K562 (cell line): ENCODE measurements at regions not wholly inside any gene's neighbourhood (a gene's known extent, or its start where the extent isn't known, plus 50 kb on each side); places are given as distances from the start of the nearest gene placed in this dataset.

Experiments used
- ATAC-seq: fragments of 200-7000 bp; cut with Tn5 transposase; 3 replicates; pipeline ENCODE4 v1.9.1; 2020; ENCODE audit warnings: moderate library complexity
- BruUV-seq: library from RNA; stranded (reverse); fragments of 400-500 nt; replicated peaks from 2 replicates; lab custom pipeline; 2021; lab: Mats Ljungman, UMichigan
- CTCF ChIA-PET: fragments of 300-600 bp; formaldehyde crosslinking; extraction: SDS; loops from one replicate; lab custom pipeline; 2021; ENCODE audit warnings: low intra/inter-chr PET ratio; lab: Yijun Ruan, JAX
- POLR2A ChIA-PET: fragments of 300-600, 350-650 bp; sonication (Branson Sonifier 250); formaldehyde crosslinking; extraction: SDS; loops from one replicate; lab custom pipeline; 2021; ENCODE audit warnings: antibody characterized with exemption, inconsistent platforms; lab: Yijun Ruan, JAX
- DNase-seq, 4 experiments: peaks; one replicate each; pipeline versions ENCODE4 v3.0.0 to v3.0.0-alpha.2; 2011 to 2018; ENCODE audit warnings: low spot score in 3 of 4, mixed read lengths in 3 of 4; ENCODE audit errors: extremely low read depth in 1 of 4
- FAIRE-seq: peaks from 2 replicates; lab custom pipeline; 2011; peaks lifted over from hg19 to GRCh38; lab: Jason Lieb, UNC
- H2AFZ ChIP-seq: 2 replicates; pipeline ENCODE4 v1.6.0; 2011; ENCODE audit warnings: low read depth, low read length, control low read depth, inconsistent platforms
- H3K27ac ChIP-seq: fragments of 200-600 bp; 3 replicates; pipeline ENCODE4 v1.8.0; 2011; ENCODE audit warnings: low read depth, mild to moderate bottlenecking, control low read depth, inconsistent platforms, low read length, moderate library complexity, mixed read lengths; ENCODE audit errors: extremely low read depth
- H3K27me3 ChIP-seq, 2 experiments: fragments of 300-600 bp in 1 of 2; 2 replicates in 1 of 2; 3 replicates in 1 of 2; pipeline versions ENCODE4 v1.6.0 to v1.8.0; 2011; ENCODE audit warnings: inconsistent platforms in 2 of 2, low read length in 2 of 2, mild to moderate bottlenecking in 1 of 2, mixed read lengths in 1 of 2, moderate library complexity in 1 of 2; ENCODE audit not compliant: control insufficient read depth in 2 of 2, insufficient read depth in 2 of 2
- H3K36me3 ChIP-seq: fragments of 300-600 bp; 3 replicates; pipeline ENCODE4 v1.8.0; 2011; ENCODE audit warnings: mild to moderate bottlenecking, low read length, inconsistent platforms; ENCODE audit not compliant: control insufficient read depth, insufficient read depth
- H3K4me1 ChIP-seq, 2 experiments: fragments of 200-600 bp in 1 of 2; replicated peaks in 1 of 2; 2 replicates in 1 of 2; 3 replicates in 1 of 2; pipeline versions ENCODE4 v1.5.1 to v1.8.0; 2011; ENCODE audit warnings: inconsistent platforms in 2 of 2, low read length in 2 of 2, mild to moderate bottlenecking in 1 of 2, mixed read lengths in 1 of 2, moderate library complexity in 1 of 2; ENCODE audit not compliant: control insufficient read depth in 2 of 2, insufficient read depth in 2 of 2
- H3K4me2 ChIP-seq: 2 replicates; pipeline ENCODE4 v1.6.1; 2011; ENCODE audit warnings: low read length, control low read depth, inconsistent platforms, mixed read lengths; ENCODE audit not compliant: insufficient read depth
- H3K4me3 ChIP-seq: fragments of 200-600 bp; sonication (generic), shearing (Covaris generic); 2 replicates; pipeline ENCODE4 v1.5.1; 2016; ENCODE audit warnings: control low read depth, inconsistent platforms
- H3K79me2 ChIP-seq: fragments of 200-600 bp; 3 replicates; pipeline ENCODE4 v1.8.0; 2011; ENCODE audit warnings: low read length, inconsistent platforms; ENCODE audit not compliant: control insufficient read depth, insufficient read depth
- H3K9ac ChIP-seq, 2 experiments: 2 replicates each; pipeline versions ENCODE4 v1.6.0 to v1.6.1; 2011; ENCODE audit warnings: low read depth in 2 of 2, low read length in 2 of 2, control low read depth in 1 of 2, inconsistent platforms in 1 of 2, mild to moderate bottlenecking in 1 of 2, mixed read lengths in 1 of 2; ENCODE audit not compliant: insufficient read depth in 1 of 2
- H3K9me1 ChIP-seq: one replicate; pipeline ENCODE4 v1.6.0; 2011; ENCODE audit warnings: inconsistent platforms, mild to moderate bottlenecking, low read length, moderate library complexity; ENCODE audit not compliant: control insufficient read depth, insufficient read depth
- H3K9me3 ChIP-seq: replicated peaks from 2 replicates; pipeline ENCODE4 v1.5.1; 2011; ENCODE audit warnings: low read depth, low read length, inconsistent platforms; ENCODE audit not compliant: control insufficient read depth, insufficient read depth
- H4K20me1 ChIP-seq: replicated peaks from 2 replicates; pipeline ENCODE4 v1.6.1; 2011; ENCODE audit warnings: low read length, inconsistent platforms, mixed read lengths; ENCODE audit not compliant: control insufficient read depth, insufficient read depth
- CBFA2T2 ChIP-seq: fragments of 450-650 bp; conservative IDR thresholded peaks from 2 replicates; pipeline ENCODE4 v1.6.1; 2017; ENCODE audit warnings: mild to moderate bottlenecking
- HDAC3 ChIP-seq: fragments of 450-650 bp; IDR thresholded peaks from 2 replicates; pipeline ENCODE4 v1.6.1; 2018; ENCODE audit warnings: borderline replicate concordance, mild to moderate bottlenecking, moderate library complexity; ENCODE audit not compliant: partially characterized antibody
- U2AF2 ChIP-seq: fragments of 200-400 bp; formaldehyde crosslinking; optimal IDR thresholded peaks from 2 replicates; pipeline ENCODE3; 2017; ENCODE audit warnings: low read depth, mild to moderate bottlenecking, low read length
- ZBTB7A ChIP-seq: IDR thresholded peaks from 2 replicates; pipeline ENCODE4 v1.6.1; 2011; ENCODE audit warnings: low read depth, mild to moderate bottlenecking, low read length, moderate library complexity, borderline replicate concordance; ENCODE audit not compliant: control insufficient read depth
- ZNF212 ChIP-seq: fragments of 450-650 bp; formaldehyde crosslinking; IDR thresholded peaks from 2 replicates; pipeline ENCODE4 v1.4.0; 2020; ENCODE audit warnings: mild to moderate bottlenecking
- ZNF217 ChIP-seq: sonication (generic); formaldehyde crosslinking; IDR thresholded peaks from 2 replicates; pipeline ENCODE4 v1.8.0; 2022; ENCODE audit warnings: mild to moderate bottlenecking, missing genetic modification reagents
- WGBS: fragments of 100-300 bp; shearing (Covaris generic); methylation state at CpG from one replicate; pipeline ENCODE4 v1.1.6; 2016; ENCODE audit warnings: low coverage, mixed read lengths; ENCODE audit not compliant: insufficient coverage; ENCODE audit errors: missing lambda C conversion rate; 5-methylcytosine and 5-hydroxymethylcytosine counted together
- in situ Hi-C: fragments of 300-500 bp; cut with MboI; formaldehyde crosslinking; loops from 4 replicates; pipeline ENCODE4 v1.15.0; 2018; ENCODE audit warnings: inconsistent platforms, mixed read lengths
- intact Hi-C: fragments of 100-400 bp; cut with micrococcal nuclease; formaldehyde crosslinking; loops from 2 replicates; pipeline ENCODE4 v1.14.2; 2022
- TF ChIP-seq, protein P1 (sequence below): fragments of 250-450 bp; sonication (Bioruptor Pico); IDR thresholded peaks from 2 replicates; pipeline ENCODE4 v1.4.0; 2020; ENCODE audit warnings: mild to moderate bottlenecking, moderate library complexity, borderline replicate concordance
- TF ChIP-seq, protein P2 (sequence below): sonication (generic); formaldehyde crosslinking; IDR thresholded peaks from 2 replicates; pipeline ENCODE4 v1.5.0; 2020; ENCODE audit warnings: missing genetic modification reagents
- TF ChIP-seq, protein P3 (sequence below): fragments of 250-450 bp; sonication (Bioruptor Pico); IDR thresholded peaks from 2 replicates; pipeline ENCODE4 v1.4.0; 2020; ENCODE audit warnings: mild to moderate bottlenecking
- TF ChIP-seq, protein P4 (sequence below): fragments of 450-650 bp; IDR thresholded peaks from 2 replicates; pipeline ENCODE4 v1.6.1; 2017; ENCODE audit warnings: antibody characterized with exemption, mild to moderate bottlenecking
- TF ChIP-seq, protein P5 (sequence below): sonication (generic); formaldehyde crosslinking; IDR thresholded peaks from 2 replicates; pipeline ENCODE4 v1.8.1; 2023; ENCODE audit warnings: mild to moderate bottlenecking, missing genetic modification reagents

DNA sequence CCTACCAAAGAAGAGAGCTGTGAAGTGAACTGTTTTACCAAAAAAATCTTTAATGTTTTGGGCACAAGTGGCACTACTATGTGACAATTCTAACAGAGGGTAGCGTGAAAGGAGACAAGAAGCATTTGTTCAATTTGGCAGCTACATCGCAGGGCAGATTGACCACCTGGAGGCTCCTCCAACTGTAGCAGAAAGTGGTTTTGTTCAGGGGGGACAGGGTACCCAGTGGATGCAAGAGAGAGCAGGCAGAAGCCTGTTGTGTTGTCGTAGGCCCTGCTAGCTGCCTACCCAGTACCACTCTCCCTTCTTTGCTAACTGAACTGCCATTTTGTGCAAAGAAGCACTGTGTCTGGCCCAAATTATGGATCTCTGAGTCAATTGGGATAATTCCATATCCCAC is 54.8 kb upstream of the SYN2 start:
- in situ Hi-C loops (no loop called here), intact Hi-C loops (no loop called here)
- ATAC-seq, result no peak
- no peaks in the 10 kb centered on the region; a peak in 1 of 5 replicates for H3K4me1 ChIP-seq
- CTCF ChIA-PET, result no interaction called here
- H4K20me1 ChIP-seq, result no peaks in the 10 kb centered on the region
- no peak overlapping the region for H3K27ac ChIP-seq
- H3K4me2 ChIP-seq, result no peak overlapping the region
- H3K4me3 ChIP-seq, result no peak overlapping the region
- BruUV-seq, result no TSS peak
- 3% methylated on average over 3 of the region's 3 CpGs for WGBS
- H2AFZ ChIP-seq, result 0 out of 2 replicates have a peak overlapping the region, but pooled peaks have one; percentile 28
- H3K9me1 ChIP-seq, result no peaks in the 10 kb centered on the region
- POLR2A ChIA-PET, result no interaction called here
- no peaks in the 10 kb centered on the region for H3K36me3 ChIP-seq
- H3K79me2 ChIP-seq, result no peaks in the 10 kb centered on the region
- no peak for DNase-seq
- no peak for FAIRE-seq
- no peak overlapping the region for H3K9ac ChIP-seq
- peaks cover 2 to 7% of the 10 kb centered on the region in 2 experiments; a peak in 4 of 5 replicates for H3K27me3 ChIP-seq
- no peaks in the 10 kb centered on the region for H3K9me3 ChIP-seq
- TF ChIP-seq HDAC3 (no peak), ZBTB7A (no peak), CBFA2T2 (no peak), ZNF212 (CRISPR knock-in tag) (no peak), U2AF2 (no peak), ZNF217 (CRISPR knock-in tag) (no peak)
- TF ChIP-seq, protein P1, sequence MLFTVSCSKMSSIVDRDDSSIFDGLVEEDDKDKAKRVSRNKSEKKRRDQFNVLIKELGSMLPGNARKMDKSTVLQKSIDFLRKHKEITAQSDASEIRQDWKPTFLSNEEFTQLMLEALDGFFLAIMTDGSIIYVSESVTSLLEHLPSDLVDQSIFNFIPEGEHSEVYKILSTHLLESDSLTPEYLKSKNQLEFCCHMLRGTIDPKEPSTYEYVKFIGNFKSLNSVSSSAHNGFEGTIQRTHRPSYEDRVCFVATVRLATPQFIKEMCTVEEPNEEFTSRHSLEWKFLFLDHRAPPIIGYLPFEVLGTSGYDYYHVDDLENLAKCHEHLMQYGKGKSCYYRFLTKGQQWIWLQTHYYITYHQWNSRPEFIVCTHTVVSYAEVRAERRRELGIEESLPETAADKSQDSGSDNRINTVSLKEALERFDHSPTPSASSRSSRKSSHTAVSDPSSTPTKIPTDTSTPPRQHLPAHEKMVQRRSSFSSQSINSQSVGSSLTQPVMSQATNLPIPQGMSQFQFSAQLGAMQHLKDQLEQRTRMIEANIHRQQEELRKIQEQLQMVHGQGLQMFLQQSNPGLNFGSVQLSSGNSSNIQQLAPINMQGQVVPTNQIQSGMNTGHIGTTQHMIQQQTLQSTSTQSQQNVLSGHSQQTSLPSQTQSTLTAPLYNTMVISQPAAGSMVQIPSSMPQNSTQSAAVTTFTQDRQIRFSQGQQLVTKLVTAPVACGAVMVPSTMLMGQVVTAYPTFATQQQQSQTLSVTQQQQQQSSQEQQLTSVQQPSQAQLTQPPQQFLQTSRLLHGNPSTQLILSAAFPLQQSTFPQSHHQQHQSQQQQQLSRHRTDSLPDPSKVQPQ (CRISPR knock-in tag), result no peak
- TF ChIP-seq, protein P2, sequence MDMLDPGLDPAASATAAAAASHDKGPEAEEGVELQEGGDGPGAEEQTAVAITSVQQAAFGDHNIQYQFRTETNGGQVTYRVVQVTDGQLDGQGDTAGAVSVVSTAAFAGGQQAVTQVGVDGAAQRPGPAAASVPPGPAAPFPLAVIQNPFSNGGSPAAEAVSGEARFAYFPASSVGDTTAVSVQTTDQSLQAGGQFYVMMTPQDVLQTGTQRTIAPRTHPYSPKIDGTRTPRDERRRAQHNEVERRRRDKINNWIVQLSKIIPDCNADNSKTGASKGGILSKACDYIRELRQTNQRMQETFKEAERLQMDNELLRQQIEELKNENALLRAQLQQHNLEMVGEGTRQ (CRISPR knock-in tag), result no peak
- TF ChIP-seq, protein P3, sequence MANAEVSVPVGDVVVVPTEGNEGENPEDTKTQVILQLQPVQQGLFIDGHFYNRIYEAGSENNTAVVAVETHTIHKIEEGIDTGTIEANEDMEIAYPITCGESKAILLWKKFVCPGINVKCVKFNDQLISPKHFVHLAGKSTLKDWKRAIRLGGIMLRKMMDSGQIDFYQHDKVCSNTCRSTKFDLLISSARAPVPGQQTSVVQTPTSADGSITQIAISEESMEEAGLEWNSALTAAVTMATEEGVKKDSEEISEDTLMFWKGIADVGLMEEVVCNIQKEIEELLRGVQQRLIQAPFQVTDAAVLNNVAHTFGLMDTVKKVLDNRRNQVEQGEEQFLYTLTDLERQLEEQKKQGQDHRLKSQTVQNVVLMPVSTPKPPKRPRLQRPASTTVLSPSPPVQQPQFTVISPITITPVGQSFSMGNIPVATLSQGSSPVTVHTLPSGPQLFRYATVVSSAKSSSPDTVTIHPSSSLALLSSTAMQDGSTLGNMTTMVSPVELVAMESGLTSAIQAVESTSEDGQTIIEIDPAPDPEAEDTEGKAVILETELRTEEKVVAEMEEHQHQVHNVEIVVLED (CRISPR knock-in tag), result no peak
- TF ChIP-seq, protein P4, sequence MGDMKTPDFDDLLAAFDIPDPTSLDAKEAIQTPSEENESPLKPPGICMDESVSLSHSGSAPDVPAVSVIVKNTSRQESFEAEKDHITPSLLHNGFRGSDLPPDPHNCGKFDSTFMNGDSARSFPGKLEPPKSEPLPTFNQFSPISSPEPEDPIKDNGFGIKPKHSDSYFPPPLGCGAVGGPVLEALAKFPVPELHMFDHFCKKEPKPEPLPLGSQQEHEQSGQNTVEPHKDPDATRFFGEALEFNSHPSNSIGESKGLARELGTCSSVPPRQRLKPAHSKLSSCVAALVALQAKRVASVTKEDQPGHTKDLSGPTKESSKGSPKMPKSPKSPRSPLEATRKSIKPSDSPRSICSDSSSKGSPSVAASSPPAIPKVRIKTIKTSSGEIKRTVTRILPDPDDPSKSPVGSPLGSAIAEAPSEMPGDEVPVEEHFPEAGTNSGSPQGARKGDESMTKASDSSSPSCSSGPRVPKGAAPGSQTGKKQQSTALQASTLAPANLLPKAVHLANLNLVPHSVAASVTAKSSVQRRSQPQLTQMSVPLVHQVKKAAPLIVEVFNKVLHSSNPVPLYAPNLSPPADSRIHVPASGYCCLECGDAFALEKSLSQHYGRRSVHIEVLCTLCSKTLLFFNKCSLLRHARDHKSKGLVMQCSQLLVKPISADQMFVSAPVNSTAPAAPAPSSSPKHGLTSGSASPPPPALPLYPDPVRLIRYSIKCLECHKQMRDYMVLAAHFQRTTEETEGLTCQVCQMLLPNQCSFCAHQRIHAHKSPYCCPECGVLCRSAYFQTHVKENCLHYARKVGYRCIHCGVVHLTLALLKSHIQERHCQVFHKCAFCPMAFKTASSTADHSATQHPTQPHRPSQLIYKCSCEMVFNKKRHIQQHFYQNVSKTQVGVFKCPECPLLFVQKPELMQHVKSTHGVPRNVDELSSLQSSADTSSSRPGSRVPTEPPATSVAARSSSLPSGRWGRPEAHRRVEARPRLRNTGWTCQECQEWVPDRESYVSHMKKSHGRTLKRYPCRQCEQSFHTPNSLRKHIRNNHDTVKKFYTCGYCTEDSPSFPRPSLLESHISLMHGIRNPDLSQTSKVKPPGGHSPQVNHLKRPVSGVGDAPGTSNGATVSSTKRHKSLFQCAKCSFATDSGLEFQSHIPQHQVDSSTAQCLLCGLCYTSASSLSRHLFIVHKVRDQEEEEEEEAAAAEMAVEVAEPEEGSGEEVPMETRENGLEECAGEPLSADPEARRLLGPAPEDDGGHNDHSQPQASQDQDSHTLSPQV, result no peak
- TF ChIP-seq, protein P5, sequence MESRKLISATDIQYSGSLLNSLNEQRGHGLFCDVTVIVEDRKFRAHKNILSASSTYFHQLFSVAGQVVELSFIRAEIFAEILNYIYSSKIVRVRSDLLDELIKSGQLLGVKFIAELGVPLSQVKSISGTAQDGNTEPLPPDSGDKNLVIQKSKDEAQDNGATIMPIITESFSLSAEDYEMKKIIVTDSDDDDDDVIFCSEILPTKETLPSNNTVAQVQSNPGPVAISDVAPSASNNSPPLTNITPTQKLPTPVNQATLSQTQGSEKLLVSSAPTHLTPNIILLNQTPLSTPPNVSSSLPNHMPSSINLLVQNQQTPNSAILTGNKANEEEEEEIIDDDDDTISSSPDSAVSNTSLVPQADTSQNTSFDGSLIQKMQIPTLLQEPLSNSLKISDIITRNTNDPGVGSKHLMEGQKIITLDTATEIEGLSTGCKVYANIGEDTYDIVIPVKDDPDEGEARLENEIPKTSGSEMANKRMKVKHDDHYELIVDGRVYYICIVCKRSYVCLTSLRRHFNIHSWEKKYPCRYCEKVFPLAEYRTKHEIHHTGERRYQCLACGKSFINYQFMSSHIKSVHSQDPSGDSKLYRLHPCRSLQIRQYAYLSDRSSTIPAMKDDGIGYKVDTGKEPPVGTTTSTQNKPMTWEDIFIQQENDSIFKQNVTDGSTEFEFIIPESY, result no peak
